Upper lobe of left lung (tissue), 4 donors: ENCODE measurements at regions not wholly inside any gene's neighbourhood (a gene's known extent, or its start where the extent isn't known, plus 50 kb on each side); places are given as distances from the start of the nearest gene placed in this dataset.

ENCODE experiments used
- CTCF ChIP-seq, 6 experiments: fragments of 450-650 bp in 4 of 6; fragments of 200-600 bp in 2 of 6; sonication (generic) in 2 of 6; IDR thresholded peaks; one replicate each; pipeline ENCODE4 v1.5.1; 2016 to 2019; ENCODE audit warnings: antibody characterized with exemption in 6 of 6
- POLR2A ChIP-seq, 4 donors: fragments of 450-650 bp; IDR thresholded peaks; one replicate each; pipeline ENCODE4 v1.5.1; 2016 to 2017; ENCODE audit warnings: antibody characterized with exemption in 4 of 4, mild to moderate bottlenecking in 2 of 4
- POLR2AphosphoS5 ChIP-seq, 2 donors: sonication (generic); formaldehyde crosslinking; IDR thresholded peaks; one replicate each; pipeline ENCODE4 v1.5.1; 2017; ENCODE audit warnings: antibody characterized with exemption in 2 of 2

GRCh38 chr3:174541708-174542315, 317.3 kb upstream of the NAALADL2 start:
- no peak for TF ChIP-seq CTCF (IDR thresholded peaks at IDR 0.05)
- no peak for TF ChIP-seq POLR2A (IDR thresholded peaks at IDR 0.05)
- TF ChIP-seq POLR2AphosphoS5 (IDR thresholded peaks at IDR 0.05), result no peak
